Erythroblast (primary cell): ENCODE measurements at regions not wholly inside any gene's neighbourhood (a gene's known extent, or its start where the extent isn't known, plus 50 kb on each side); places are given as distances from the start of the nearest gene placed in this dataset.

ENCODE experiments used
- GATA1 ChIP-seq: IDR thresholded peaks from 2 replicates; pipeline ENCODE4 v1.6.1; 2011; ENCODE audit warnings: low read depth, mild to moderate bottlenecking, control low read depth, low read length, moderate library complexity
- POLR2A ChIP-seq: IDR thresholded peaks from 2 replicates; pipeline ENCODE4 v1.6.1; 2011; ENCODE audit warnings: mild to moderate bottlenecking, low read length

GRCh38 chr15:96398776-96399175 is 68.3 kb downstream of the NR2F2 start:
- TF ChIP-seq POLR2A (no peak), GATA1 (no peak)
